ENCODE measurements at regions not wholly inside any gene's neighbourhood (a gene's known extent, or its start where the extent isn't known, plus 50 kb on each side); places are given as distances from the start of the nearest gene placed in this dataset.

DNA sequence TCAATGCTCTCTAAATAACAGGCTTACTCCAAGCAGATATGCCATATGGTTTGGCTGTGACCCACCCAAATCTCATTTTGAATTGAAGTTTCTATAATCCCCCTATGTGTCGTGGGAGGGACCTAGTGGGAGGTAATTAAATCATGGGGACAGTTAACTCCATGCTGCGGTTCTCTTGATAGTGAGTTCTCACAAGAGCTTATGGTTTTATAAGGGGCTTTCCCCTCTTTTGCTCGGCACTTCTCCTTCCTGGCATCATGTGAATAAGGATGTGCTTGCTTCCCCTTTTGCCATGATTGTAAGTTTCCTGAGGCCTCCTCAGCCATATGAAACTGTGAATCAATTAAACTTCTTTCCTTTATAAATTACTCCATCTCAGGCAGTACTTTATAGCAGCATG lies 302.7 kb upstream of the ZC3H15 start:
- DNase-seq, result no peak
- H3K27me3 ChIP-seq, result no peaks in the 10 kb centered on the region
- intact Hi-C loops (cut with DNase I; ENCODE audit: low total_unique reads), result no loop called here

DNA sequence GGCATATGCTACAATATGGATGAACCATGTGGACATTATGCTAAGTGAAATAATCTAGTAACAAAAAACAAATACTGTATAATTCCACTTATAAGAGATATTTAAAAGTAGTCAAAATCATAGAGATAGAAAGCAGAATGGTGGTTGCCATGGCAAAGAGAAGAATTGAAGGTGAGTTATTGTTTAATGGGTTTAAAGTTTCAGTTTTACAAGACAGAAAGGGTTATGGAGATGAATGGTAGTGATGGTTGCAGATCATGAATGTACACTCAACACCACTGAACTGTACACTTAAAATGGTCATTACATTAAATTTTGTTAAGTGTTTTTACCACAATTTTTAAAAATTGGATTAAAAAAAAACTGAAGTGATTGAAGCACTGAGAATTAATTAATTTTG lies 298.2 kb upstream of the ZC3H15 start:
- Histone ChIP-seq H3K4me1 (peaks cover 0 to 3% (median under 1%) of the 10 kb centered on the region in 4 donors), H3K9me3 (no peaks in the 10 kb centered on the region), H3K27me3 (no peaks in the 10 kb centered on the region), H3K27ac (no peak overlapping the region), H3K4me3 (no peak overlapping the region), H3K36me3 (no peaks in the 10 kb centered on the region)
- DNase-seq, result no peak
- TF ChIP-seq, protein P1, sequence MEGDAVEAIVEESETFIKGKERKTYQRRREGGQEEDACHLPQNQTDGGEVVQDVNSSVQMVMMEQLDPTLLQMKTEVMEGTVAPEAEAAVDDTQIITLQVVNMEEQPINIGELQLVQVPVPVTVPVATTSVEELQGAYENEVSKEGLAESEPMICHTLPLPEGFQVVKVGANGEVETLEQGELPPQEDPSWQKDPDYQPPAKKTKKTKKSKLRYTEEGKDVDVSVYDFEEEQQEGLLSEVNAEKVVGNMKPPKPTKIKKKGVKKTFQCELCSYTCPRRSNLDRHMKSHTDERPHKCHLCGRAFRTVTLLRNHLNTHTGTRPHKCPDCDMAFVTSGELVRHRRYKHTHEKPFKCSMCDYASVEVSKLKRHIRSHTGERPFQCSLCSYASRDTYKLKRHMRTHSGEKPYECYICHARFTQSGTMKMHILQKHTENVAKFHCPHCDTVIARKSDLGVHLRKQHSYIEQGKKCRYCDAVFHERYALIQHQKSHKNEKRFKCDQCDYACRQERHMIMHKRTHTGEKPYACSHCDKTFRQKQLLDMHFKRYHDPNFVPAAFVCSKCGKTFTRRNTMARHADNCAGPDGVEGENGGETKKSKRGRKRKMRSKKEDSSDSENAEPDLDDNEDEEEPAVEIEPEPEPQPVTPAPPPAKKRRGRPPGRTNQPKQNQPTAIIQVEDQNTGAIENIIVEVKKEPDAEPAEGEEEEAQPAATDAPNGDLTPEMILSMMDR (IDR thresholded peaks at IDR 0.05), result no peak
- intact Hi-C loops (cut with DNase I; ENCODE audit: low total_unique reads), result no loop called here

More for the DNA sequence above, 302.7 kb upstream of the ZC3H15 start:
- TF ChIP-seq, protein P1 (IDR thresholded peaks at IDR 0.05), result no peak
- no peaks in the 10 kb centered on the region for H3K36me3 ChIP-seq
- H3K27ac ChIP-seq, result no peak overlapping the region
- peaks cover 0 to 21% (median 7%) of the 10 kb centered on the region in 4 donors for H3K4me1 ChIP-seq
- H3K9me3 ChIP-seq, result no peaks in the 10 kb centered on the region
- H3K4me3 ChIP-seq, result no peak overlapping the region

DNA sequence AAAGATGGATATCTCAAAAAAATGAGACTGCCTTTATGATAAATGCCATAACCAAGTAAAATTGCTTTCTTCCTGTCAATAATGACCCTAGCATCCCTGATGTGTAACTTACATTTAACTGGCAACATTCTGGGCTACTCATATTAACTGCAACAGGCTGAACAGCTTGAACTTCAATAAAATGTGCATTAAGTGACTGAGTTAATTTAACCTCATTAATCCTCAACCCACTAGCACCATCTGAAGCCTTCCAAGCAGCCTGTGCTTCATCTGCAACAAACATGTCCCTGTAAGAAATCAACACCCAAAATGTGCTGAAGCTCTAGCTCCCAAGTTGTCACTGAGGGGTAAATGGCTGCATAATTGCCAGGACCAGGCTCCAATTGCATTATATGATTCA lies 296.2 kb upstream of the ZC3H15 start:
- Histone ChIP-seq H3K36me3 (no peaks in the 10 kb centered on the region), H3K27me3 (no peaks in the 10 kb centered on the region), H3K4me3 (no peak overlapping the region), H3K9me3 (no peaks in the 10 kb centered on the region), H3K4me1 (peaks cover 0 to 8% (median 2%) of the 10 kb centered on the region in 4 donors), H3K27ac (no peak overlapping the region)
- TF ChIP-seq, protein P1 (IDR thresholded peaks at IDR 0.05), result no peak
- intact Hi-C loops (cut with DNase I; ENCODE audit: low total_unique reads), result no loop called here
- no peak for DNase-seq

DNA sequence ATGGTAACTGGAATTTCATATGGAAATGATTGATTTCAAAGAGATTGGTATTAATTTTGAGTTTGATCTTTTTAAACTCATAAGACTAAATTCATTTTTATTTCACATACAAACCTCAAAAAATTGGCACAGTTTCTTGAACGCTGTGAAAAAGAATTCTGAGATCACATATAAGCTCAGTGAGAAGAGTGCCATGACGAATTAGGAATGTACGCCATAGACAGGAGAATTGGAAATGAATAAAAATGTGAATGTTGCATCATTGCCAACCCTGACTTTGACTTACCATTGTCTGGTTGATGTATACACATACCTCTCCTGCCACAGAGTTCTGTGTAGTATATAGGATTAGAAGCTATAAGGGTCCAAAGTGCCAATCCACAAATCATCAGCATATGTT lies 290.4 kb upstream of the ZC3H15 start:
- intact Hi-C loops (cut with DNase I; ENCODE audit: low total_unique reads), result no loop called here
- Histone ChIP-seq H3K27me3 (no peaks in the 10 kb centered on the region), H3K27ac (no peak overlapping the region), H3K4me1 (peaks cover 0 to 8% (median 2%) of the 10 kb centered on the region in 4 donors), H3K36me3 (no peaks in the 10 kb centered on the region), H3K9me3 (no peaks in the 10 kb centered on the region), H3K4me3 (no peak overlapping the region)
- TF ChIP-seq, protein P1 (IDR thresholded peaks at IDR 0.05), result no peak
- DNase-seq, result no peak

DNA sequence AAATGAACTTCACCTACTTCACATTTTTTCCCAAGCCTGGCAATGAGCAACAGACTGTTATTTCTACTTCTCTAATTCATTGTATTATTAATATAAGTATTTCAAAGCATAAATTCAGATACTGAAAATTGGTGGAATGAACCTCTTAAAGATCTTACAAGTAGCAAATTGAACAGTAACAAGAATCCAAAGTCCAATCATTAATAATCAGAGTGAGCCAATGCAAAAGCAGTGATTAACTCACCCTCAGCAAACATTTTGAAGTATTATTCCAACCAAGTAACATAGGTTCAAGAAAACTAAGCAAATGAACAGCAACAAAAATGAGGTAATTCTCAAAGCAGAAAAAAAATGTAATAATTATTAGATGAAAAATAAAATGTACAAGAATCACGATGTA lies 288.1 kb upstream of the ZC3H15 start:
- Histone ChIP-seq H3K9me3 (no peaks in the 10 kb centered on the region), H3K36me3 (no peaks in the 10 kb centered on the region), H3K4me3 (no peak overlapping the region), H3K27ac (no peak overlapping the region), H3K27me3 (no peaks in the 10 kb centered on the region), H3K4me1 (peaks cover 0 to 6% (median under 1%) of the 10 kb centered on the region in 4 donors)
- no peak for DNase-seq
- TF ChIP-seq, protein P1 (IDR thresholded peaks at IDR 0.05), result no peak
- intact Hi-C loops (cut with DNase I; ENCODE audit: low total_unique reads), result no loop called here

DNA sequence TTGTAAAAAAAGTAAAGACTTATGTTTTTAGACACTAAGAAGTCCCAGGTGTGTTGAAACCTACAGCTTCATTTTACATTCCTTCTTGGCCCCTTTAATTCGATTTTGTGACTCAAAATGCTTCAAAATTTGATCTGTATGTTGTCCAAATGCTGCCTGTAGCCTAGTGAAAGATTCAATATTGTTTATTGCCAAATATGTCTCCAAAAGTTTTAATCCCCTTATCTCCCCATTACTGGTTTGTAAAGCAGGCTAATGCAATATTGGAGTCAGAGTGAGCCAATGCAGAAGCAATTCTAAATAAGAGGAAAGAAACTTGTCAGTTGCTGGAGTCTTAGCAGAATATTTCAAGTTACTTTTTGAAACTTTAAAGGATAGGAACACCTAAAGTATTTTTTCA lies 287.0 kb upstream of the ZC3H15 start:
- TF ChIP-seq, protein P1 (IDR thresholded peaks at IDR 0.05), result no peak

More for the DNA sequence above, 287.0 kb upstream of the ZC3H15 start:
- Histone ChIP-seq H3K4me3 (no peak overlapping the region), H3K4me1 (no peaks in the 10 kb centered on the region), H3K36me3 (no peaks in the 10 kb centered on the region), H3K9me3 (no peaks in the 10 kb centered on the region), H3K27ac (no peak overlapping the region), H3K27me3 (no peaks in the 10 kb centered on the region)
- no peak for DNase-seq
- intact Hi-C loops (cut with DNase I; ENCODE audit: low total_unique reads), result no loop called here

All from tibial artery (tissue), 4 donors.